Middle frontal gyrus (tissue), 1 donor: ENCODE measurements at regions not wholly inside any gene's neighbourhood (a gene's known extent, or its start where the extent isn't known, plus 50 kb on each side); places are given as distances from the start of the nearest gene placed in this dataset.
A peak's percentile ranks its signal among the peaks of the same experiment; 100 is the strongest.

Source experiments
- DNase-seq: peaks from one replicate; pipeline ENCODE4 v3.0.0-alpha.2; 2015; ENCODE audit warnings: low spot score; ENCODE audit errors: extremely low spot score

DNA sequence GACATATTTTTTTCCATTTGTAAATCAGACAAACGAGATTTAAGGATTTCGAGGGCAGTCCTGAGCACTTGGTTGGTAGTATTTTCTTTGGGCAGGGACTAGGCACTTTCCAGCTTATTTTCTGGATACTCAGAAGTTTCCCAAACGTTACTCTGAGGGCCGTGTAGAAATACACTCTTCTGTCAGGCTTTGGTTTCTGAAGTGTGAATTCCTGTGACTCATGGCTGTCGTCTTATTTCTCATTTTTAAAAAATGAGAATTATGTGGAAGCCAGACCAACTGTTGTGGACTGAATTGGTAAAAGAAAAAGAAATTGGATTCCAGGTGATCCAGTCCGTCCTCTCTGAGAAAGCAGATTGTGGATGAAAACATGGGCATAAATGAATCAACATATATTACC, 658.6 kb upstream of the FANCL start:
- peak; percentile 51 for DNase-seq

DNA sequence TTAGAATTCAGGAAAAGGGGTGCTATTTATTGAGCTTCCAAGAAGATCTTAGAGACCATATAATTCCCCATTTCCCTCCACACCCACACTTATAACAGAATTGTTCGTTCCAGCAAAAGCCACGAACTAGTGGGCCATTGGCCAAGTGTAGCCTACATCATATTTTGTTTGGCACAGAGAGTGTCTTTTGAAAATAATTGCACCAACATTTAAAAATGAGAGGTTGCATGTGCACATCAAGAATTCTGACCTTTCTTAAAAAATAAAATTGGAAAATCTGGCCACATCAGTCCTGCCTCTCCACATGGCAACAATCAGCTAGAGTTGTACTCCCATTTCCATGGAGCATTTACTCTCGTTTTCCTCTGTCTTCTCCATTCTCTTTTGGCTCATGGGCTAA, 655.5 kb upstream of the FANCL start:
- DNase-seq, result no peak

DNA sequence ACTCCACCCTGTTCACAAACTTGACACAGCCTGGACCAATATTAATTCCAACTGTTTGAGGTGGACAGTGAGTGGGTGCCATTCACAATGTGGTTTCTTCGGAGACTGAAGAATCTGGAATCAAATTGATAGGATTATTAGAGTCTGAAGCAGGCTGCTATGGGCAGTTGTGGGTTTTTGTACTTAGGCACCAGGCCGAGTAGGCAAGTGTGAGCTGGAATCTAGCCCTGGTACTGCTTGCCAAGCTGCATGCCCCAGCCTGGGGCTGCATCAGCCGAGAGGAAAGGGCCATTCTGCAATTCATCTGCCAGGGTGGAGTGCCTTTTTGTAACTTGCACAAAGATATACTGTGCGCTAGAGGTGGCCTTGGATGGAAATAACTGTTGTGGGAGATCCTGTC, 654.7 kb upstream of the FANCL start:
- DNase-seq, result no peak

DNA sequence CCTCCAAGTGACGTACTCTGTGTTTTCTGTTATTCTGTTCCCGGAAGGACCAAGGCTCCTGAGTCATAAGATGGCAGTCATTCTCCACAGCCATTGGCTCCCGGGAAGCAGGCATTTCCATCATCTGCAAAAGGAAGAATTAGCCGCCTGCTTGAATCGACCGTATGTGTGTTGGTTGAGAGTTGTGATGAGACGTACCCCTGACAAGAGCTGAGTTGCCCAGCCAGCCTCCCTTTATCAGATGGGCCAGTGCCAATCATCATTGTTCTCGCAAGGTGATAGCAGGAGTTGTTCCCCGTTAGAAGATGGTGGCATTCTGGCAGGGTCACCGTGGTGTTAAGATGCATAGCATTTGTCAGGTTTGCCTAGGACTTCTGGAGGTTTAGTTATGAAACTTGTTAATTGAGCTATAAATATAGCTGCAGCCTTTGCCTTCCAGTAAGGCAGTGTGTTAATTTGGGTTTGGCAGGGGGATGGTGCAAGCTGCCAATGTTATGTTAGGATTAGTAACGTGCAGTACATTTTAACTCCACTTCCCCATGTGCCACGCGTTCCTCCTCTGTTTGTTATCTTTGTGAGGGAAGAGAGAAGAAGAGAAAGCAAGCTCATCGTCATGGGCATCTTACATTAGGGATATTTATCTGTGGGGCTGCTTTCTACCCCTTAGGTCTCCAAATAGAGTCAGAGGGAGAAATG, 652.7 kb upstream of the FANCL start:
- DNase-seq, result peak; percentile 31

DNA sequence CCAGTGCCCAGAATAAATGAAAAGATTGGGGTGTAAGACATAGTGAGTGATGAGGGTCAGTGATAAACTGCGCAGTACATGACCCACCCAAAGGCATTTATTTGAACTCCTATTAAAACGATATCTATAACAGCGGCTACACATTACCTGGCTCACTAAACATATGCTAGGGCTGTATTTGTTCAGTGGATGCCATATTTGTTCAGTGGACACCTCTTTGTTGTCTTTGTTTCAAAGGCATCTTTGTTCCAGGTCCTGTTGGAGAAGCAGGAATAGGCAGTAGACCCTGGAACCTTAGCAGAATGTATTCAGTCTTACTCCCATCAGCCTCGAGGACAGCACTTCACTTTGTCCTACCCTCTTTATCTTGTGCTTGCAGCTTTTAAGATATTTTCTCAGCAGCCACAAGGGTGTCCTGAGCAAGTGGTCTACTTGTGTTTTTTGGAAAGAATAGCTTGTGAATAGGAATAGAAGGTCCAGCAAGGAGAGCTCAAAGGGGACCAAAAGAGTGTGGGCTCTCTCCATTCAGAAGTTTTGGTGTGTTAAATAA, 650.8 kb upstream of the FANCL start:
- no peak for DNase-seq

DNA sequence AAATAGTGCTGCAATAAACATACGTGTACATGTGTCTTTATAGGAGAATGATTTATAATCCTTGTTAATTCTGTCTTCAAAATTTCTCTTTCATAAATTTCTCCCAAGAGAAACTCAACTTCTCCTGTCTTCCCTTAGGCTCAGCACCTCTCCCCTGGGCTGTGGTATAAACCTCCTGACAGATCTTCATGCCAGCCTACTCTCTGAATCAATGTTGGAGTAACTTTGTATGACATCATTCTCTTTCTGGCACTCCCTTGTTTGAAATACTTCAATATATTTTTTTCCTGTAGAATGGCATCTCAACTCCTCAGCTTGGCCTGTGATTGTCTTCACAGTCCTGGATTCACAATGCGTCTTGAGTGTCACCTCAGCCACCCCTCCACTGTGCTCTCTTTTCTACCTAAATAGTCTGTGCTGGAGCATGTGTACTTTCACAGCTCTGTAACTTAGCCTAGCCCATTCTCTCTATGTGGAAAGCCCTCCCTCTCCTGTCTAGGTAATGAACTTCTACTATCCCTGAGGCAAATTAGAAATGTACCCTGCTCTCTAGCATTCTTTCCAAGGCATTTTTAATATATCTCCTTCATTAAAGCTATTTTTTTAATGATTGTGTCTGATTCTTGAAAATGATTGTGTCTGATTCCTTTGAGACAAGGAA, 649.9 kb upstream of the FANCL start:
- no peak for DNase-seq

DNA sequence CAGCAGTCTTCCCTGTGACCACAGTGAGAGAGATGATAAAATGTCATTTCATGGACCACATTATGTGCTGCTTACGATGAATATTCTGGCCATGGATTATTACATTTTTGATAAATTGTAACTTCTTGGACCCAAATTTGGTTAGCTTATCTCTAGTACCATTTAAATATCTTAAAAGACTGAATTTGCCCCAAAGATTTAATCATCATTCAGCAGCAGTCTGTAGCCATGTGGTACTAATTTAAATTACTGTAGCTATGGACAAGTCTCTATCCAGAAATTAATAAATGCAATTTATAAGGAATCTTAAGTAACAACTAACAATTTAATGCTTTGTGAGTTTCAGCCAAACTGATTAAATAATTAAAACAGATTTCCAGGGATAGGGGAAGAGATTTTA, 644.9 kb upstream of the FANCL start:
- DNase-seq, result no peak

DNA sequence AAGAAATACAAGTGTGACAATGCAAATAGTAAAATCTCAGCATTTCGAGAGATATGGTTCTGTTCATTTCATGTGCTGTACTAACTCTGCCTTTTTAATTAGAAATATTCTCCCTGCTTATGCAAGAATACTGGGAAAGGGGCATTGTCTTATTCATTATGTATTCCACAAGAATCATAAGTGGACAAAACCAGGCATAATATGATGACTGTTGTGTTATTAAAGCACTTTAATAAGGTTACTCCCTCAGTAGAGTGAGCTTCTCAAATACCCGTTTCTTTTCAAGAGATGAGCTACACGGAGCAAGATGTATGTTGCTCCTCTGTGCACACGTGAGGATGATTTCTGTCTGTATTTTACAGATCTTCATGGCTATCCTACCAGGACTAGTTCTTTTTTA, 638.7 kb upstream of the FANCL start:
- DNase-seq, result no peak

DNA sequence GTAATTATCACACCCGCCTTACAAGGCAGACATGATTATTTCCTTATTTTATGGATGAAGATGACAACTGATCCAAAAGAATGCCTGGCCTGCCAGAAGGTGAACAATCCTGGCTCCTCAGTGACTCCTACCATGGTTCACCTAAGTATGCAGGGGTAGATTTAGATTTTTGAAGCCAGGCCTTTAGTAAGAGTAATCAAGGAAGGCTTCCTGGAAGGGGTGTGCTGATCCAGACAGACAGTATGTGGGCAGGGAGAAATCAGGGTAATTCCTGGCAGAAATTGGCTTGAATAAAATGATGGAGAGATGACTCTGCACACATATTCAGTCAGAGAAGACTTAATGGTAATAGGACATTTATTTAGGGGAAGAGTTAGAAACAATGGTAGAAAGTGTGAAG, 637.7 kb upstream of the FANCL start:
- no peak for DNase-seq

DNA sequence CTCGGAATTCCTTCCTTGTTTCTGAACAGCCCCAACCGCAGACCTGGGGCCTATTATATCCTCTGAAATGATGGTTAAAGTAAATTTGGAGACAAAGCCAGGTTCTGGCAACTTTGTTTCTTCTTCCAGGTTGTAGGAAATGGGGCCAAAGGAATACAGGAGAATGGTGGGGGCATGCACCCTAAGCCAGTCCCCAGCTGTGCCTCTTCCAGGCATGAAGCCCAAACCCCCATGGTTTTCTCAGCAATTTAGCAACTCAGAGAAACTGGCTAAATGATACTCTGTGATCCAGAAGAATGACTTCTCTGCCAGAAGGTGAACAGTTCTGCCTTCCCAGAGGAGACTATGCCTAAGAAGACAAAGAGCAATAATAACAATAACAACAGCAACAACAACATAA, 635.0 kb upstream of the FANCL start:
- no peak for DNase-seq

DNA sequence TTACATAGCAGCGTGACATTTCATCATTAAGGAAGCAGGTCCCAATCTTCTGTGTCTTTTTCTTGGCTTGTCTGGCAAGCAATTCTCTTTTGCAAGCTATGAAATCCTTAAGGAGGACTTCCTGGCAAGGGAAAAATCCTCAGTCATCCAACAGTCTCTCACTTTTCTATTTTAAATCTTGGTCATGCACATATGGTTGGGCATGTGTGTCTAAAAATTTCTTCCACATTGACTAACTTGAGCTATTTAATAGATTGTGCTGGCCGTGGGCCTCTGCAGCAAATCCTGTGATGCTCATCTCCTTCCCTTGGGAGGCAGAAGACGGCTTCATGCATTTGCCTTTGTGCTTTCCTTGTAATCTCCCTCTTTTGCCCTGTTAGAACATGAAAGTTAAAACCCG, 634.3 kb upstream of the FANCL start:
- DNase-seq, result peak; percentile 60

DNA sequence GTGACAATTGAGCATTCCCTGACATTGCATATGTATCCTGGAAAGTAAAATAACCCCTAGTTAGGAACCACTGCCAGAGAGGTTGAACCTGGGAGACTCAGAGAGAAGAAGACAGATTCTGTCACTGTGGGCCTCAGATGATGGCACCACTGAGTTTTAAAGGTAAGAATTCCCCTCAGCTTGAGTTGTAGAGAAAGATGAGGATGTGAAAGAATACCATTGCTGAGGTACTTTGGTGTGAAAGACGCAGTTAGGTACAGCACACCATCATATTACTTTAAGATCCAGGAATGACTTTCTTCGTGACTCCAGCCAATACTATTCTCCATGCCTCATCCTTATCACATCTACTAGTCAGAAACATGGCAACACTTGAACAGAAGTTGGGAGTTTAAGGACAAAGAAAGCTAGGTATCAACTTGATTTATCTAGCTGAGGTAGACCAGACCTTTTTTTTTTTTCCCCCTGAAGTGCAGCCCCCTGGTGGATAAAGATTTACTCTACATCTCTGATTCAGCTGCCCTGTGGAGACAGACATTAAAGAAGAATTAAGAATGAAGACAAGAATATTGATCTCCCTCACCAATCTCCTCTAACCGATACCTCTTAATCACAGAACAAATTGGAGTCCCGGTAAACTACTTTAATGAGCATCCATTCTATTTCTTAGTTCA, 630.5 kb upstream of the FANCL start:
- no peak for DNase-seq

DNA sequence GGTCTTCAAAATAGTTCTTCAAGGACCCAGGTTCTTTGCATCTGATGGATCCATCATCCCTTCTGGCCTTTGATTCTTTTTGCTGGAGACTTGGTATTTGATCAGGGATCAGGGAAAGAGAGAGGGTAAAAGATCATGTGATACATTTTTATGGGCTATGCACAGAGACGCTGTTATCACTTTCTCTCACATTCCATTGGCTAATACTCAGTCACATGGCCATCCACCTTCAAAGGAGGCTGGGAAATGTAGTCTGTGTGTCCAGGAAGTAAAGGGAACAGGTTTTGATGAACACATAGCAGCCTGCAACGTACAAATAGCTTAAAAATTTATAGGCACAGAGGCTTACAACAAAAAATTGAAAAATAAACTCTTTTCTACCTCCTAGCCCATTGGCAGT, 629.6 kb upstream of the FANCL start:
- no peak for DNase-seq

DNA sequence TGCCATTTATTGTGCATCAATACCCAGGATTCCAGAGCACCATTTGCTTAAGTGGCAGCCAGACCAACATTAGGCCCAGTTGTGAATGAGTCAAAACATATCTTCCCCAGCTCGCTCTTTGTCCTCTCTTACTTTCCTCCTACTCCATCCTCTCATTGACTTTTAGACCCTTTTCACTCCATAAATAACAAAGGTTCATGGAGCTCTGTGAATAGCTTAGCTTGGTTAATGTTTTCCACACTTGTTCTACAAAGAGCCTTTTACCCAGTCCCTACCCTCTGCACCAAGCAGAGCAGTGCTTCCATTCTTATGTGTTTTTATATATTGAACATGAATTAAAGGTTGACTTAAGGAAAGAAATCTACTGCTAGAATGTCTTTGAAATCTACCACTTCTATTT, 625.8 kb upstream of the FANCL start:
- no peak for DNase-seq

DNA sequence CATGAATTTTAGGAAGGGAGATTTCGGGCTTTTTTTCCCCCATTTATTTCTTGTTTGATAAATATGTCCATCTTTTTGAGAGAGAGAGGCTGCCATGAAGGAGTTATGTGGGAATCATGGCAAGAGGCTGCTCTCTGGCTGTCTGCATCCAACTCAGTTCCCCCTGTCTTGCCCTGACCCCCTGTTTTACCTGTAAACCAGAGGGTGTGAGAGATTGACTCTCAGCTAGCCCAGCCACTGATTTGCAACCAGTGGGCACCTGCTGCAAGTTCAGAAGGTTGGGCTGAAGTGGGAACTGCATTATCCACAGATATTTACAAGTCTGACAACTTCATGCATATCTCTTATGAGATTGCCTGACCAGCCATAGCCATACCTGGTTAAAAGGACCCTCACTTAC, 625.4 kb upstream of the FANCL start:
- DNase-seq, result no peak

DNA sequence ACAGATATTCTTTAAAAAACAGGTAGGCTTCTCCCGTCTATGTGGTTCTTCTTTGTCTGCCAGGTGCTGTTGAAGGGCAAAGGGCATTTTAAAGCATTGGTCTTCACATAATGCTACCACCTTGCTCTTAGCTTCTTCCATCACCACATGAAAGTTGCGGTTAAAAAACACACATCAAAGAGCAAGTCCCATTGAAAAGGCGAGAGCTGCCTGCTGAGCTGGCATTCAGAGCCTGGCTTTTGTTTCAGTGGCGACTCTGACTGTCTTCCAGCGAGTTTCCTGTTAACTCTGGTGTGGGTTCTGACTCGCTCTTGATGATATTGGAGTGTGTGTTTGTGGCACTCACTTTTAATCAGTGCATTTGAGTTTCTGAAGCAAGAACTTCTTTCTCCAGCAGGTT, 624.9 kb upstream of the FANCL start:
- DNase-seq, result no peak

DNA sequence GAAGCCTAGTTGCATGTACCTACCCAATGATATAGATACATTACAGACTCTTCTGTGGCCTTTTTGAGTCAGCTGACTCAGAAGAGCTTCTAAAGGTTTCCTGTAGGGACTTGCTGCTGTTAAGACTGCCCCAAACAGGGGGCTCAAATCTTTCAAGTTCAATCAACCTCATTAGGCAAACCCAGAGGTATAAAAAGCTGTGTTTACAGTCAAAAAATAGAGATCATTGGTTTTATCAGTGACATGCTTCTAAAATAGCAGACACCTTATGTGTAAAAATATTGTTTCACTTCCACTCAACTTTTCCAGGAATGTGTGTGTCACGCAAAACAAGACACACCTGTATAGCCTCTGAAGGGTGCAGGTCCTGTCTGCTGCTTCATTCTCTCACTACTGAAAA, 624.3 kb upstream of the FANCL start:
- DNase-seq, result no peak

DNA sequence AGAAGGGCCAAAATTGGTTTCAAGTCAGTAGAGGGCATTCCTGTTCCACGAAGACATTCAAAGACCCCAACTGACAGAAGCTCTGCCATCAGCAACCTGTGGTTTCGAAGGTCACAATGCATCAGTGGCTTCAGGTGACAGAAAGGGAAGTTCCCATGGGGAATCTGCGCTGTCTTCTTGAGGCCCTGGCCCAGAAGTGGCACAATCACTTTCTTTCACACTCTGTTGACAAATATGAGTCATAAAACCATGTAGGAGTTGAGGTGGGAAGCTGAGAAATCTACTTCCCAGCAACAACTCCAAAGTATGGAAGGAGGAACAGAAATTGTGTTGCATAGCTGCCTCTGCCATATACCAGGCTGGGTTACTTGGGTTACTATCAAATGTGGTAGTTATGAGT, 621.1 kb upstream of the FANCL start:
- no peak for DNase-seq

DNA sequence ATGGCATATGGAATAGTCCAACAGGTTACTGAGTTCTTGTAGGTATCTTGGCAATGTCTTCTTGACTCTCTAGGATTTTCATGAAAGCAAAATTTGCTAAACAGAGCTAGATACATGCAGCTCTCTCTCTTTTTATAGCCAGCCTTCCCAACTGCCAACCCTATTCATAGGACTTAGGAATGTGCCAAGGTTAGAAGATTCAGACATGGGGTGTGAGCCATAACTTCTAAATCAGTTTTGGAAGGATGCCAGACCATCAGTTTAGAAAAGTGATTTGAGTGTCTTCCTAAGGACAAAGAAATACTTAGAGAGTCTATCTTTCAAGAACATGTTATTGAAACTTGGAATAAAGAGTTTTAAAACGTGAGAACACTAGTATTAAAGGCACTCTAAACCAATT, 619.5 kb upstream of the FANCL start:
- DNase-seq, result no peak

DNA sequence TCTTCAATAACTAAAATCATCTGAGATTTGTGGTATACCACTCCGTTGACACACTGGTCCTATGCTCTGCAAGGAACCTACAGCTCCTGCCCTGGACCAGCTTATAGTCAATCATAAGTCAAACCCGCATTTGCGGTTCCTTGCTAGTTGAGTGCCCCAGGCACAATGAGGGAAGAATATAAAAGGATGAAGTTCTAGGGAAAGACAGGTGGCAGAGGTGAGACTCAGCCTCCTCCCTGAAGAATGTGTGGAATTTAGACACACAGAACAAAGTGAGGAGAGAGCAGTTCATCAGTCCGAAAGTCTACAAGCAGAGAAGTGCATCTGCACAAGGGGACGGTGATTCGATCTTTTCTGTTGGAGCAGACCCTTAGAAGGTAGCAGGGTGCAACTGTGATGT, 615.0 kb upstream of the FANCL start:
- no peak for DNase-seq

DNA sequence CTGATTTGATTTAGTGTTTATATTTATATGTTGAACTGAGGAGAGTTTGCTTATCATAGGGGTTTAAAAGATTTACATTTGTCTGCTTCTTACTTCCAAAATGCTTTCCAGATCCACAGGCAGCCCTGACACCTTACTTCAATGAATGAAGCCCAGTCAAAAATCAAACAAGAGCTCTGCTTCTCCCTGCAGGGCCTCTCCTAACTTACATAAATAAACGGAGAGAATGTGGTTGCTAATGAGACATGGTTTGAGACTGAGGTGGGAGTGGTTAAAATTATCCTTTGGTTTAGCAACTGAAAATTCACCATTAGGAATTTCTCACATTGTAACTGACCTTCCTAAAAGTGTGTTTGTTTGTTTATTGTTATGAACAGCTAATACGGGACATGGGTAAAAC, 612.3 kb upstream of the FANCL start:
- DNase-seq, result no peak

DNA sequence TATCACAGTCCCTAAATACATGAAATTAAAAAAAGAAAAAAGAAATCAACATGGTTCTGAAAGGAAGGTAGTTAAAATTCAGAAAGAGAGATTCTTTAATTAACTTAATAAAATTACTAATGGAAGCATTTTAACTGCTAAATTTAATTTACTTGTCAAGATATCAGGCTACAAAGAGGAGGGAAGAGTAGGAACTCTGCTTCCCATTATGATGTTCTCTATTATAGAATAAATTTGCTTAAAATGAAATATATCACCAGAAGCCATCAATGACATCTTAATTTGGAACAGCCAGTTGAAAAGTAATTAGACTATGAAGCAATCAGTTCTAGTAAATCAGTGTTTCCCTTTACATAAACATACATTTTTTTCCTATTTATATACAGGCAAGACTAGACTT, 611.8 kb upstream of the FANCL start:
- no peak for DNase-seq

DNA sequence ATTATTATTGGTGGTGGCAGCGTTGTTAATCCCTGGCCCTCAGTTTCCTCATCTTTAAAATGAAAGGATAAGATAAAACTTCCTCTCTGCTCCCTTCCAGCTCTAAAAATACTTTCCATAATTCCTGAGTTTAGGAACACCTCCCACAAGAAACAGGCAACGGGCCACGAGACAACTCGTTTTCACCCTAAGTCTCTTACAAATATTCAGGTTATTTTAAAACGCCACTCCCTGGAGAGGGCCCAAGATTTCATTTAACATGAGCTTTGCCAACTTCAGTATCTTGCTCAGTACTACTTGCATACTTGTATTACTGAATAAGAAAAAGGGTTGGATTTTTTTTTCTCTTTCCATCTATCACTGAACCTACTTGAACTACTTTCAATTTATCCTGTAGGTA, 611.1 kb upstream of the FANCL start:
- peak; percentile 44 for DNase-seq
